CD14-positive monocyte (primary cell): ENCODE measurements at regions not wholly inside any gene's neighbourhood (a gene's known extent, or its start where the extent isn't known, plus 50 kb on each side); places are given as distances from the start of the nearest gene placed in this dataset.

ENCODE experiments used
- DNase-seq, 3 donors: peaks; one replicate each; pipeline ENCODE4 v3.0.0-alpha.2; 2011 to 2022
- H2AFZ ChIP-seq: 2 replicates; pipeline ENCODE4 v1.6.0; 2012; ENCODE audit warnings: mild to moderate bottlenecking, low read depth, low read length, inconsistent platforms; ENCODE audit not compliant: insufficient read depth, poor library complexity, severe bottlenecking
- H3K27ac ChIP-seq, 2 donors: 1 replicate in 1 of 2; 2 replicates in 1 of 2; pipeline ENCODE4 v1.5.1; 2012 to 2013; ENCODE audit warnings: low read length in 2 of 2, control low read depth in 1 of 2, inconsistent platforms in 1 of 2, low read depth in 1 of 2, mild to moderate bottlenecking in 1 of 2
- H3K27me3 ChIP-seq, 2 donors: one replicate each; pipeline versions ENCODE4 v1.6.0 to v1.6.1; 2011 to 2013; ENCODE audit warnings: low read length in 2 of 2; ENCODE audit not compliant: control insufficient read depth in 2 of 2, insufficient read depth in 2 of 2
- H3K36me3 ChIP-seq, 2 donors: replicated peaks in 1 of 2; 1 replicate in 1 of 2; 2 replicates in 1 of 2; pipeline versions ENCODE4 v1.5.1 to v1.6.1; 2012 to 2013; ENCODE audit warnings: low read length in 2 of 2, control low read depth in 1 of 2, inconsistent platforms in 1 of 2, mild to moderate bottlenecking in 1 of 2; ENCODE audit not compliant: insufficient read depth in 2 of 2, control insufficient read depth in 1 of 2
- H3K4me1 ChIP-seq, 2 donors: 1 replicate in 1 of 2; 2 replicates in 1 of 2; pipeline versions ENCODE4 v1.5.1 to v1.6.1; 2012 to 2013; ENCODE audit warnings: low read length in 2 of 2, control low read depth in 1 of 2, inconsistent platforms in 1 of 2, mild to moderate bottlenecking in 1 of 2, moderate library complexity in 1 of 2; ENCODE audit not compliant: insufficient read depth in 2 of 2, control insufficient read depth in 1 of 2
- H3K4me2 ChIP-seq: replicated peaks from 2 replicates; pipeline ENCODE3; 2012; ENCODE audit warnings: low read length, moderate library complexity, mild to moderate bottlenecking; ENCODE audit not compliant: poor library complexity, severe bottlenecking; ENCODE audit errors: extremely low read depth
- H3K4me3 ChIP-seq, 3 experiments: fragments of 200-600 bp in 1 of 3; sonication (generic) in 1 of 3; replicated peaks in 1 of 3; 1 replicate in 2 of 3; 2 replicates in 1 of 3; pipeline ENCODE4 v1.5.1; 2011 to 2013; ENCODE audit warnings: low read length in 3 of 3, mild to moderate bottlenecking in 3 of 3, control low read depth in 2 of 3, low read depth in 2 of 3, inconsistent platforms in 1 of 3, moderate library complexity in 1 of 3
- H3K79me2 ChIP-seq: 2 replicates; pipeline ENCODE4 v1.6.0; 2012; ENCODE audit warnings: mild to moderate bottlenecking, control low read depth, inconsistent platforms, low read length, moderate library complexity; ENCODE audit not compliant: insufficient read depth
- H3K9ac ChIP-seq: 2 replicates; pipeline ENCODE4 v1.6.0; 2017; ENCODE audit warnings: low read length, mild to moderate bottlenecking; ENCODE audit not compliant: insufficient read depth, poor library complexity, severe bottlenecking
- H3K9me3 ChIP-seq, 2 donors: replicated peaks in 1 of 2; 1 replicate in 1 of 2; 2 replicates in 1 of 2; pipeline versions ENCODE4 v1.5.1 to v1.6.1; 2012 to 2013; ENCODE audit warnings: low read length in 2 of 2, control low read depth in 1 of 2; ENCODE audit not compliant: control insufficient read depth in 1 of 2, insufficient read depth in 1 of 2
- H4K20me1 ChIP-seq: 2 replicates; pipeline ENCODE4 v1.6.0; 2012; ENCODE audit warnings: mild to moderate bottlenecking, low read length, control low read depth, moderate library complexity; ENCODE audit not compliant: insufficient read depth
- H3K27ac Mint-ChIP-seq, 7 donors: one replicate each; pipeline ENCODE4 v1.8.0; 2020; ENCODE audit warnings: mild to moderate bottlenecking in 7 of 7, mixed read lengths in 7 of 7, moderate library complexity in 6 of 7, inconsistent platforms in 2 of 7
- H3K27me3 Mint-ChIP-seq, 3 donors: one replicate each; pipeline ENCODE4 v1.8.0; 2021 to 2022; ENCODE audit warnings: low read depth in 3 of 3, mild to moderate bottlenecking in 3 of 3, mixed read lengths in 3 of 3, moderate library complexity in 3 of 3, inconsistent platforms in 1 of 3
- H3K36me3 Mint-ChIP-seq, 2 donors: one replicate each; pipeline ENCODE4 v1.8.0; 2020; ENCODE audit warnings: mixed read lengths in 2 of 2, inconsistent platforms in 1 of 2, mild to moderate bottlenecking in 1 of 2
- H3K4me1 Mint-ChIP-seq: one replicate; pipeline ENCODE4 v1.8.0; 2020; ENCODE audit warnings: mild to moderate bottlenecking, mixed read lengths
- H3K4me3 Mint-ChIP-seq, 2 donors: one replicate each; pipeline ENCODE4 v1.8.0; 2020; ENCODE audit warnings: mild to moderate bottlenecking in 2 of 2, mixed read lengths in 2 of 2, moderate library complexity in 1 of 2
- H3K9me3 Mint-ChIP-seq, 7 donors: one replicate each; pipeline ENCODE4 v1.8.0; 2020 to 2022; ENCODE audit warnings: mixed read lengths in 7 of 7, mild to moderate bottlenecking in 6 of 7, moderate library complexity in 6 of 7, inconsistent platforms in 2 of 7
- CTCF ChIP-seq: fragments of 200-600 bp; IDR thresholded peaks from one replicate; pipeline ENCODE4 v1.8.0; 2022; ENCODE audit warnings: antibody characterized with exemption, mild to moderate bottlenecking
- WGBS: methylation state at CpG from one replicate; pipeline ENCODE4 v1.1.5; 2013; ENCODE audit warnings: missing lambda C conversion rate; ENCODE audit not compliant: insufficient coverage; 5-methylcytosine and 5-hydroxymethylcytosine counted together
- intact Hi-C, 2 donors: fragments of 100-400 bp; cut with micrococcal nuclease; formaldehyde crosslinking; loops; one replicate each; pipeline versions ENCODE4 v1.15.0 to v1.15.1; 2023

GRCh38 chr3:173238091-173238490 lies 97.1 kb upstream of the SPATA16 start:
- H4K20me1 ChIP-seq, result no peaks in the 10 kb centered on the region
- H3K4me1 ChIP-seq, result no peaks in the 10 kb centered on the region
- intact Hi-C loops, result no loop called here
- H3K4me2 ChIP-seq, result no peak overlapping the region
- H3K27me3 ChIP-seq, result no peaks in the 10 kb centered on the region
- H3K27ac ChIP-seq, result no peak overlapping the region
- peaks cover 0 to 1% (median 0%) of the 10 kb centered on the region in 3 donors for H3K27me3 Mint-ChIP-seq
- H3K27ac Mint-ChIP-seq, result no peak overlapping the region
- no peaks in the 10 kb centered on the region for H3K9me3 ChIP-seq
- H3K4me1 Mint-ChIP-seq, result peaks cover 2% of the 10 kb centered on the region
- H3K4me3 ChIP-seq, result no peak overlapping the region
- TF ChIP-seq CTCF, result no peak
- DNase-seq, result no peak
- no peak overlapping the region for H3K9ac ChIP-seq
- peaks cover 0 to 13% (median 7%) of the 10 kb centered on the region in 7 donors for H3K9me3 Mint-ChIP-seq
- H3K36me3 Mint-ChIP-seq, result no peaks in the 10 kb centered on the region
- H2AFZ ChIP-seq, result no peak overlapping the region
- no CpG with 5 or more reads among the region's 3 CpGs for WGBS
- H3K4me3 Mint-ChIP-seq, result no peak overlapping the region
- H3K36me3 ChIP-seq, result no peaks in the 10 kb centered on the region
- no peaks in the 10 kb centered on the region for H3K79me2 ChIP-seq

GRCh38 chr3:173225351-173225750 lies 84.3 kb upstream of the SPATA16 start:
- Histone ChIP-seq H3K4me3 (no peak overlapping the region), H3K27me3 (no peaks in the 10 kb centered on the region), H4K20me1 (no peaks in the 10 kb centered on the region), H3K9ac (no peak overlapping the region), H3K27ac (no peak overlapping the region), H3K36me3 (no peaks in the 10 kb centered on the region), H3K4me2 (no peak overlapping the region), H3K4me1 (no peaks in the 10 kb centered on the region), H2AFZ (no peak overlapping the region), H3K79me2 (no peaks in the 10 kb centered on the region), H3K9me3 (peaks cover 0 to 7% of the 10 kb centered on the region in 2 donors)
- WGBS, result no CpG with 5 or more reads among the region's 3 CpGs
- no peak overlapping the region for H3K4me3 Mint-ChIP-seq
- no peaks in the 10 kb centered on the region for H3K27me3 Mint-ChIP-seq
- DNase-seq, result no peak
- no peak overlapping the region for H3K27ac Mint-ChIP-seq
- H3K36me3 Mint-ChIP-seq, result no peaks in the 10 kb centered on the region
- no peak for TF ChIP-seq CTCF
- peaks cover 0 to 5% (median 3%) of the 10 kb centered on the region in 7 donors for H3K9me3 Mint-ChIP-seq
- intact Hi-C loops, result no loop called here
- no peaks in the 10 kb centered on the region for H3K4me1 Mint-ChIP-seq
